ENCODE measurements at regions not wholly inside any gene's neighbourhood (a gene's known extent, or its start where the extent isn't known, plus 50 kb on each side); places are given as distances from the start of the nearest gene placed in this dataset.

DNA sequence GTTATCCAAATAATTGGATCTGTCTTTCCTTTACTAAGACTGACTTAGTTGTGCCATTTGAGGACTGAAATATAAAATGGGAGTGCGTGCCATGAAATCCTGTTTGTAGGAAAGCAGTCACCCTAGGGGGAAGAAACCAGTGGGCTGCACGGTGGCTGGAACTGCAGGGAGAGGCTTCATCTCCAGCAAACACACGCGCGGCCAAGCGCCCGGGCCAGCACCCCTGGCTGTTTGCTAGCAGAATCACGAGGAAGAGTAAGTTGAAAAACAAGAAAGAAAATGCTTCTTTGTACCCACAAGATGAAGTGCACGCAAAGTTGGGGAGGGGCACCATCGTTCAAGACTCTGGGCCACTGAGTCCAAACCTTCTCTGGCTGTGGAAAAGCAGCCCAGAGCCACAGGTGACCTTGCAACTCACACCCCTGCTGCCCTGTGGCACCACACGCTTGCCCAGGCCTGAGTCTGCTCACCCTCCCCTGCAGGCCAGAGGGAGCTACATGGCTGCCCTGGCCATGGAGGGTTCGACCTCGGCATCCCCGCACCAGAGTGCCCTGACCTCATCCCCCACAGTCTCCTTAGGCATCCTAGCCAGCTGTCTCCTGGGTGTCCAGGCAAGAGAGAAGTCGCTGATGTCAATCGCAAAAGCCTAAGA lies 55.2 kb downstream of the IRX2 start:
- no peak for DNase-seq (ENCODE audit: low read depth in 2 of 2)

DNA sequence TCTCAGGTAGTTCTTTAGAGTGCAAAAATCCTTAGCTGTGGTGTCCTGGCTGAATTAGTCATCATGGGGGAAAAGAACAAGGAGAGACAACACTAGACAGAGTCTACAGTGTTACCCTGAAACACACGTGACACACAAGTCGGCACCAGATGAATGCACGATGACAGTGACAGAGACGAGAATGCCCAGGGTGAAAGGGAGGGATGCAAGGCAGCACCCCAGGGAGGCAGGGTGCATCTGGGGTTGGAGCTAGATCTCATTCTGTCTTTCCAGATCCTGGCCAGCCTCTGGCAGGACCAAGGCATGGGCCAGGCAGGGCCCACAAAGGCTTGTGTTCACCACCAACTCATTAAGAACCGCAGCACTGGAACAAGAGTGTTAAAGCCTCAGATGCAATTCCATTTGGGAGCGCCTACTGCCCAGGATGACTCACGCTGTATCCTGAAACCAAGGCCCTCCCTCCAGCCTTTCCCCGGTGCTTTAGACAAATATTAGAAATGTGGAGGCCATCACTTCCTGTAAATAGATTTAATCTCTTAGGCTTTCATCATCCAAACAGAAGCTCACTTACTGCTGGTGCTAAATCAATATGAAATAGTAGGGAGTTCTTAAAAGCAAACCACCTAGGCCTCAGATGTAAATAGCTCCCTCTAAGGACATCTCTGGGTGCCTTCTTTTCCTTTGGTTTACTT lies 56.1 kb downstream of the IRX2 start:
- DNase-seq (ENCODE audit: low read depth in 2 of 2): no peak

DNA sequence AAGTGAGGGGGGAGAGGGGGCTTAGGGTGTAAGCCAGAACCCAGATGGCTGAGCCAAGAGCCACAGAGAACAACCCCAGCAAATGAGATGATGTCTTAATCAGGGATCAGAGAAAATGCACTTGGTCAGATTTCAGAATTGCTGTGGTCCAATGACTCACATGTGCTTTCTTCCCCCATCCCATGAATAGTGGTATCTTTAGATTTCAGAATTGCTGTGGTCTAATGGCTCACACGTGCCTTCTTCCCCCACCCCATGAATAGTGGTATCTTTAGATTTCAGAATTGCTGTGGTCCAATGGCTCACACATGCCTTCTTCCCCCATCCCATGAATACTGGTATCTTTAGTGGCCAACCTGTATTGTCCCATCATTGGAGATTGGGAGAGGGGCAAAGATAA lies 59.9 kb downstream of the IRX2 start:
- DNase-seq (ENCODE audit: low read depth in 2 of 2): no peak

DNA sequence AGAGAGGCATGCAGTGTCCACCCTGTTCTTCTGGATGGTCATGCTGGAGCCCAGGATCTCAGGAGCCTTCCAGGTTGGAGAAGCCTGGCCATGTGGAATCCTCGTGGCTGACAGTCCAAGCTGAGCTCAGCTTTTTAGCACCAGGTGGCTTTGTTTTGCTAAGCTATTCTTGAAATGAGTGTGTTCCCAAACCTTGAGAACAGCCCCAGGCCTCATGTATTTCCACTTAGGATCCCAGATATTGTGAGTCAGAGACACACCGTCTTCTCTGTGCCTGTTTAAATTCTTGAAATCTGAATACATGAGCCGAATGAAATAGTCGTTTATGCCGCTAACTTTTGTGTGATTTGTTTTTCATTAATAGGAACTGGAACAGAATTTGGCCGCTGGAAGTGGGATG lies 61.2 kb downstream of the IRX2 start:
- DNase-seq (ENCODE audit: low read depth in 2 of 2): no peak

DNA sequence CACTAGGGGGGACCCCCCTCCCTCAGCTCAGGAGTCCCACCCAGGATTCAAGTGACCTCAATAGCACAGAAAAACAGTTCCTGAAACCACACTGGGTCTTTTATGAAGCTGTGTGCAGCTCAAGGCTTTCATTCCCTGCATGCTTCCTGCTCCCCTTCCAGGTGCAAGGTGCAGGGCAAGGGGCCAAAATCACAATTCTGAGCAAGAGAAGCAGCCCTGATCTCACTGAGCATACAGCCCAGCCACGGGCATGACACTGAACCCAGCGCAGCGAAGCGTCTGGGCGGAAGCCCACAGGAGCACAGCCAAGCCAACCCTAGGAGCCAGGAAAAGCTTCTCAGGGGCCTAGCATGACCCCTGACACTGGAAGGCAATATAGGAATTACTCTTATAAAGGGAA lies 62.9 kb downstream of the IRX2 start:
- no peak for DNase-seq (ENCODE audit: low read depth in 2 of 2)

DNA sequence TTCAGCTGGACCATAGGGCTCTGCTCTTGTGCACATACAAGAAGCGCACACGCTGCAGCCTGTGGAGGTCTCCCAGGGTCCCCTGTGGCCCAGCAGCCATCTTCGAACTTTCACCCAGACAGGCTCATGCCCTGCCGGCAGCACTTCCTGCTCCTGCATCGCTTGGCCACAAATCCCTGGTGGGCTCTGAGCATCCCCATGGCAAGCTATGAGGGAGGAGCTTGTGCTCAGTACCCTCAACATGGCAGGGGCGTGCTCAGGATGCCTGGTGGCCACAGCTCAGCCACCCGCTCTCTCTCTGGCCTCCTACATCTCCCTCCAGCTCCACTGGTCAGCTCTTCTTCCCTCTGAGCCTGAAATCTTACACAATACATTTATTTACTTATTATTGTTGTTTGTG lies 63.7 kb downstream of the IRX2 start:
- no peak for DNase-seq (ENCODE audit: low read depth in 2 of 2)

DNA sequence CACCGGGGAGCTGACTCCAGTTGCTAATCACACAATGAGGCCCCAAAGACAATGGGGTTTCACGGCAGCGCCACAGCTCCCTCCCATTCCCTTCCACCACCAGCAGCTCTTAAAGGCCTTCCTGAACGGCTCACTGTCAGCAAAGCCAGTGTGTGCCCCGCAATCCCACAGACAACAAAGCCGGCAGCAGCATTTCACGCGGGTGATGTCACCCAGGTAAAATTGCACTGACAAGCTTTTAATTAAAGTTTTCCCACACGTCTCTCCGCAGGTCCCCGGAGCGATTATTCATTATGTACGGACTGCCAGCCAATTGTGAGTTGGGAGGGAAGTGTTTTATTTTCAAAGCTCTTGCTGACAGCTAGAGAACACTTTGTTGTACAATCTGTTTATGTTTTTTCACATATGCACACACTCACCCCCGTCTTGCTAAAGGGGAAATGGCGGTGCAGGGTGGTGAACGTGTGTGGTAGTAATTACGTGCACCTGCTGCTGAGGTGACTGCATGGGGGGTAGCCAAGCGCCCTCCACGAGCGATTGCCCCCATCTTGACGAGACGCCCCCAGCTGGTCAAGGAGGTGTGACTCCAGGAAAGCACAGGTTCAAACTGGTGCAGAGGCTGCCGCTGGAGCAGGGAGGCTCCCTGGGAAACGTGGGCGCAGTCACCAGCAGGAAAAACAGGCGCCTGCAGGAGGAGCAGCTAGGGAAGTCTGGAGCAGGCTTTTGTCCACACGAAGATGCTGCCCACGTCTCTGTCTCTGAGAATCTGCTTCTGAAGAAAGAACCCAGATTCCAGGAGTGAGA lies 65.0 kb downstream of the IRX2 start:
- DNase-seq (ENCODE audit: low read depth in 2 of 2): no peak

DNA sequence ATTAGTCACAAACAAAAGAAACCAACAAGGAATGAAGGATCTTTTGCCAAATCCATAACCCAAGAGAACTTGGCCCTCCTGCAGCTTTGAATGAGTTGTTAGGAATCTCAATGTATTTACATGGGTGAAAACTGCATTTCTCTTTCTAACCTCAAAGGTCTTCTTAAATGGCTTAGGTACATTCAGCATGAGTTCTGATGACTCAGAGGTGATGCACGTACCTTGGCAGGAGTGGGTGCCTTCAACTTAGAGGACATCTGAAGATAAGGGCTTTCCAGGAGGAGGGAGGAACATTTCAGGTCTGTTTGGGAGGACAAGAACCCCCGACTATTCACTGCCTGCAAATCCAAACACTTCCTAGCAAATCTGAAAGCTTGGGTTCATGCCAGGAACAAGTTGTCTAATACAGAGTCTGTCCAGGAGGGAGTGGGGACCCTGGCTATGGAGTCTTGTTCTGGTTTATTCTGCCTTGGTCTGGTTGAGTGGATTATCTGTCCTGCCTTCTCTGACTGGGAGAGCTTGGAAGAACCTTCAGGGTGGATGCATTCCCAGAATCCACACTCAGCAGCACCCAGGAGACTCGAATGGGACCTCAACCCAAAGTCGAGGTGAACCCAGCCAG lies 65.7 kb downstream of the IRX2 start:
- no peak for DNase-seq (ENCODE audit: low read depth in 2 of 2)

DNA sequence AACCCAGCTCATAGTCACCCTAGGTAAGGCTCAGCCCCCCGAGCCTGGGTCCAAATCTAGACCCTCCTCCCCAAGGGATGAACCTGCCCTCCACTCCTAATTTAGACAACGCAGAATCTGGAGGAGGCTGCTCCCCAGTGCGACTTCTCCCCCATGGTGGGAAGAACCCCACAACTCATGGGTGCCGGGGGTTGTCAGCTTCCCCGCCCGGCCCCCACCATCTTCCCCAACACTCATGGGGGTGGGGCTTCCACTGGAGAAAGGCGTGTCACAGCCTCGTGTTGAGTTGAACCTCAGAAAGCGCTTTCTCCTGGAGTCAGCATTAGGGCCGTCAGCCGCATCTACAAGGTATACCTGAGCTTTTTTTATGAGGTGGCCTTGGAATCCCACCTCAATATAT lies 66.9 kb downstream of the IRX2 start:
- DNase-seq (ENCODE audit: low read depth in 2 of 2): no peak

DNA sequence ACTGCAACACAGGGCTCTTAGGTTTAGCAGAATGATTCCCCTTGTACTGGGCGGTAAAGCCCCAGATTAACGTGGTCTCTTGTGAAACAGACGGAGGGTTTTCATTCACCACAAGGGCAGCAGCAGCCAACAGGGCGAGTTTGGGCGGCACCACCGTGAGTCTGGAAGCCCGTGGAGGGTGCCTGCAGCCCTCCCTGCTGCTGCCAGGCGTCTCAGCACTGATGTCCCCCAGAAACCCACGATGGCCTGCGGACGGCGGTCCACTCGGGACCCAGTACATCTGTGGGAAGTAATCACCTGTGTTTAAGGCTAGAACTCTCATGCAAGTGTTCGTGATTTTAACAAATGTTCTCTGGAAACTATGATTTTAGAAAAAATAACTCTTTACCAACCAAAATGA lies 67.8 kb downstream of the IRX2 start:
- DNase-seq (ENCODE audit: low read depth in 2 of 2): no peak

DNA sequence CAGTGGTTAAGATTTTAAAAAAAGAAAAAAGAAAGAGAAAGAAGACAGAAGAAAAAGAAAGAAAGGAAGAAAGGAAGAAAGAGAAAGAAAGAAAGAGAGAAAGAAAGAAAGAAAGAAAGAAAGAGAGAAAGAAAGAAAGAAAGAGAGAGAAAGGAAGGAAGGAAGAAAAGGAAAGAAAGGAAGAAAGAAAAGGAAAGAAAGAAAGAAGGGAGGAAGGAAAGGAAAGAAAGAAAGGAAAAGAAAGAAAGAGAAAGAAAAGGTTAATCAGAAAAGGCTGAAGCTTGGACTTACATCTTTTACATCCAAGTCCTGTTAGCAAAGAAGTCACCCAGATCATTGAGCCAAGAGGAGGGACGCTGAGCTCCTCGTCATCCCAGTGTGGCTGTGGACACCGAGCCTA lies 70.0 kb downstream of the IRX2 start:
- no peak for DNase-seq (ENCODE audit: low read depth in 2 of 2)

DNA sequence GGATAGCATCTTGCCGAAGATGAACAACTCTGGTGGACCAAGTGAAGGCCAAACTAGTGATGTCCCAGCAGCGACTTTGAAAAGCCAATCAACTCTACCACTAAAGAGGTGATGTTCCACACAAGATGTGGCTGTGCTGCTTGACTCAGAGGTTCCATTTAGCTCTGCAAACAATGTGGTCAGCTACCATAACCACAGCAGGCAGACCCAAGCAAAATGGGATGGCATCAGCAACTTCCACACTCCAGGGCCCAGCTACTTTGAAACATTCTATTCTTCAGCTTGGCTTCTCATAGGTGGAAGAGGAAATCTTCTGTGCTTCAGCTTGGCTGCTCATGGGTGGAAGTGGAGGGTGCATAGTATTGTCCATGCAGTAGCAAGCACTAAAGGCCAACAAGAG lies 70.5 kb downstream of the IRX2 start:
- DNase-seq (ENCODE audit: low read depth in 2 of 2): no peak

DNA sequence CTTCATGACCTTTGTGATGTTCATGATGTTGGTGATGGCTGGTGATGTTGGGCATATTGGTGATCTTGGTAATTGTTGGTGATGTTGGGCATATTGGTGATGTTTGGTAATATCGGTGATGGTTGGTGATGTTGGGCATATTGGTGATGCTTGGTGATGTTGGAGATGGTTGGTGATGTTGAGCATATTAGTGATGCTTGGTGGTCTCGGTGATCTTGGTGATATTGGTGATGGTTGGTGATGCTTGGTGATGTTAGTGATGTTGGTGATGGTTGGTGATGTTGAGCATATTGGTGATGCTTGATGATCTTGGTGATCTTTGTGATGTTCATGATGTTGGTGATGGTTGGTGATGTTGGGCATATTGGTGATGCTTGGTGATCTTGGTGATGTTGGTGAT lies 73.8 kb downstream of the IRX2 start:
- DNase-seq (ENCODE audit: low read depth in 2 of 2): no peak

DNA sequence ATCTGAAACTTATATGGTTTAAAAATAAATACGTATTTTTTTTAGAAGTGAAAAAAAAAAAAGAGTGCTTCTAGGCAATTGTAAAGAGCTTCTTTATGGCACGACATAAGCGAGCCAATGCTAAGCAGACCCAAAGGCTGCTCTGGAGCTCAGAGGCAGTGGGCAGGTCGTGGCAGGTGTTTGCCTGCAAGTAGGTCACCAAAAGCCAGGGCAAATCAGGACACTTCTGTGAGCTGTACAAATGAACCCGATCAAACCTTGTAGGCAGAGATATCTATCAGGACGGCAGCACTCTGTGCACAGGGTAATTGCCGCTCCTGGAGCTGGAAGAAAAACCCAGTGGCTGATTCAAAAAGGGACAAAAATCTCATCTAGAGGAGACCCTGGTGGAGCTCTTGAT lies 75.9 kb downstream of the IRX2 start:
- DNase-seq (ENCODE audit: low read depth in 2 of 2): no peak

DNA sequence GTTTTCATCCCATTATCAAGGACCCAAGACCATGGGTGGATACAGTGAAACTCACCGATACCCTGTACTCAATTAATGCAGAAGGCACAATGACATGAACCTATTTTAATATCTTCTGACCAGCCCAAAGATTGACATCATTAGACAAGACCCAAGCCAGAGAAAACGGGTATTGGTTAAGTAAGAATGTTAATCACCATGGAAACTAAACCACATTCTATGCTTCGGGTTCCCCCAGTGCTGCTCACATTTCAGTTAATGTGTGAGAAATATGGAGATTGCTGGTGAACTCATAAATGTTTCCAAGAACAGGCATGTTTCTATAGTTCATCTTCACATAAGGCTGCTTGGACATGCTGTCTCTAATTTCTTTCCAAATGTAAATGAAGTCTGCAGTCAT lies 77.0 kb downstream of the IRX2 start:
- no peak for DNase-seq (ENCODE audit: low read depth in 2 of 2)

DNA sequence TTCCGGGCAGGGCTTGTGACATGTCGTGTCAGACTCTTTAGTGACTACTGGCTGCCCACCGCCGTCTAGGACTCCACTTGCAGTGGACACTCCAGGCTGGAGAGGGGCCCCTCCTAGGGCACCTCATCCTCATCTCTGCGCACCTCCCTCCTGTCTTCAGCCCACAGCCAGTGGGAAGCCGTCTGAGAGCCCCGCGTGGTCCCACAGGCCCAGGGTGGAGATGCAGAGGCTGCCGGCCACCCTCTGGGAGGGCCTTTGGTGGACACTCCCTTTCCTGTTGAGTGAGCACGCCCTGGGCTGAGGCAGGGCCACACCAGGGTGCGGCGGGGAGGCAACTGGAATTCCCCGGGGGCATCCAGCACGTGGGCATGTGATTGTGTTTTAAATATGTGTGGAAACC lies 80.5 kb downstream of the IRX2 start:
- no peak for DNase-seq (ENCODE audit: low read depth in 2 of 2)

DNA sequence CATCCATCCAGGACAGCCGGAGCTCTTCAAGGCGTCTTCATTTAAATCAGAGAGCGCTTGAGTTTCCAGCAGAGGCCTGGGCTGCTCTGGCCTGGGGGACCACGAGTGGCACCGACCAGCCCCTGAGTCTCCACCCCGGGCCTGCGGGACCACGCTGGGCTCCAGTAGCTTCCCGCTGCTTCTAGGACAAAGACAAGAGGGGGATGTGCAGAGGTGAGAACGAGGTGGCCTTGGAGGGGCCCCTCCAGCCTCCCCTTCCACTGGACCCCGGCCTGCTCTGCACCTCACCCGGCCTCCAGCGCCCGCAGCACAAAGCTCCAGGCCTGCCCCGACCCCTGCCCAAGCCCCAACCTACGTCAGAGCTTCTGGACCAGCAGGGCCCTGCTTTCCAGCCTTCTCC lies 81.6 kb downstream of the IRX2 start:
- DNase-seq (ENCODE audit: low read depth in 2 of 2): no peak

DNA sequence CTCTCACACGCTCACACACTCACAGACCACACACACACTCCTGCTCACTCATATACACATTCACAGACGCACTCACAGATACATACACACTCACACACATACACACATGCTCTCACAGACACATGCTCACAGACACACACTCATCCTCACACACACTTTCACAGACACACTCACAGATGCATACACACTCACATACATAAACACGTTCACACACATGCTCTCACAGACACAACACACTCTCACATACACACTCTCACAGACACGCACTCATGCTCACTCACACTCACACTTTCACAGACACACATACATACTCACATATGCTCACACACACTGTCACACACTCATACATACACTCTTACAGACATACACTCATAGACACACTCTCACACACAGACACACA lies 82.2 kb downstream of the IRX2 start:
- DNase-seq (ENCODE audit: low read depth in 2 of 2): no peak

DNA sequence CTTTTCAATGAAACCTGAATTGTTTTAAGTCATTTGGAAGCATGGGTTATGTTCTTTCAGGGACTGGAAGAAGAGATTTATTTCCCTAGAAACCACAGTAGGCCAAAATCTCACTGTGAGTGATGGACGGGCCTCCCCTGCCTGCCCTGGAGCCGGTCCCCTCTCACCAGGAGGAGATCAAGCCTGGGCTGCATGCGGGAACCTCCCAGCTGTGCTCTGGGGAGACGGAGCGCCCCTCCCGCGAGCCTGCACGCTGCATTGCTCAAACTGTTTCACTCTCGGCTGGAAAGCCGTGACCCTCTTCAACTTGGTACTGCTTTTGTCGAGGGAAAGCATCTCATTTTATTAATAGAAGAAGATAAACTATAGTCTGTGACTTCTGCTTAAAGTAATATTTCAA lies 85.4 kb downstream of the IRX2 start:
- DNase-seq (ENCODE audit: low read depth in 2 of 2): no peak

DNA sequence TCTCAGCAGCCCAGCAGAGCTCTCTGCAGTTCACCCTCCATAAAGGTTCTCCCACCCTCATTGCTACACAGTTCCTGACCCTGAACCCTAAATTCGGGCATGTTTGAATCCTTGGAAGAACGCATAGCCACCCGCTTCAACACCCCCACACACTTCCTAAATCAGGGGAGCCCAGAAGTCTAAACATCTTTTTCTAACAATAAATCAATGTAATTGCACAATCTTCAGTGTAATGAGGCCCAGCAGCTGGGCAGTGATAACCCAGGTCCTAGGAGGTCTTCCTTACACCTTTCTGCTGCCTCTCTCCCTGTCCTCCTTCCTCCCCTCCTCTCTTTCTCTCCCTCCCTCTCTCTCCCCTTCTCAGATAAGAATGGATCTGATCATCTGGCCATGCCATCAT lies 88.0 kb downstream of the IRX2 start:
- no peak for DNase-seq (ENCODE audit: low read depth in 2 of 2)

DNA sequence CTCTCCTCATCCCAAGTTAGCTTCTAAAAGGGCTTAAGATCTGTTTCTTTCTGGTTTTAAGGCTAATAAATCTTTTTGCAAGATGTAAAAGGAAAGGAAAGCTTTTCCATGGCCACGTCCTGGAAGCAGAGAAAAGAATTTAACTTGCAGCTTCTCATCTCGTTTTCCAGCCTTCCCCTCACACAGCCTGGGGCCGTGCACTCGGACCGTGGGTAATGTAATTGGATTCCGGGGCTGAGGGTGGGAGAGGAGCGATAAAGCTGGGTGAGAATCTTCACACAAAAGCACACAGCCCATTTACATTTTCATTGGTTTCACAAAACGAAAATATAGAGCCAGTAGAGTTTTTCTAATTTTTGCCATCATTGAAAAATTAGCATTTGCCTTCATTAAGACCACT lies 91.2 kb downstream of the IRX2 start:
- DNase-seq (ENCODE audit: low read depth in 2 of 2): no peak

DNA sequence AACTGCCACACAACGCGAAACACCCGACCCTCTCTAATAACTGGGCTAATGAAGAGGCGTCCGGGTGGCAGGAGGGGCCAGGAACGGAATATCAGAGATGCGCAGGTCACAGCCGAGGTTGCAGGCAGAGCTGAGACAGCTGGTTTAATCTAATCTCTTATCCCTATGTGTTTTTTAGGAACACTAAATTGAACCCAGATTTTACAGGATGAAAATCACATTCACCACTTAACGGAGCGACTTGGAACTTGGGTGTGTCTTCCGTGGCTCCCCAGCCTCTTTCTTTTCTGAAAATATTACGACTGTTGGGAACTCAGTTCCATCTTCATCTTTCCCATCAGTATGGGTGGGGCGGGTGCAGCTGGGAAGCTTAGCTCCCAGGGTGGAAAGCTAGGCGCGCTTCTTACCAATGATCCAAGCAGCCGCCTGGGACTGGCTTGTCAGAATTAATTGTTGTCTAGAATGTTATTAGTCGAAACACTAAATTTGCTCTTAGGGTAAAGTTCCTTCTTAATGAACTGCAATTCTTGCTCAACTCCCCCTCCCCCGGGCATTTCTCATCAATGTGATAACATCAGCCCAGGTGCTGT lies 92.5 kb downstream of the IRX2 start:
- no peak for DNase-seq (ENCODE audit: low read depth in 2 of 2)

Measured in stimulated activated CD4-positive, alpha-beta T cell treated with anti-CD3 and anti-CD28 coated beads, Interleukin-4, amount 100 ng/mL, for 48 hours (primary cell).